ENCODE measurements at regions not wholly inside any gene's neighbourhood (a gene's known extent, or its start where the extent isn't known, plus 50 kb on each side); places are given as distances from the start of the nearest gene placed in this dataset.
"Not testable (repeated sequence)": the region's sequence is repeated elsewhere in the genome, so short reads cannot be mapped to it uniquely, and the experiment has no call there.

DNA sequence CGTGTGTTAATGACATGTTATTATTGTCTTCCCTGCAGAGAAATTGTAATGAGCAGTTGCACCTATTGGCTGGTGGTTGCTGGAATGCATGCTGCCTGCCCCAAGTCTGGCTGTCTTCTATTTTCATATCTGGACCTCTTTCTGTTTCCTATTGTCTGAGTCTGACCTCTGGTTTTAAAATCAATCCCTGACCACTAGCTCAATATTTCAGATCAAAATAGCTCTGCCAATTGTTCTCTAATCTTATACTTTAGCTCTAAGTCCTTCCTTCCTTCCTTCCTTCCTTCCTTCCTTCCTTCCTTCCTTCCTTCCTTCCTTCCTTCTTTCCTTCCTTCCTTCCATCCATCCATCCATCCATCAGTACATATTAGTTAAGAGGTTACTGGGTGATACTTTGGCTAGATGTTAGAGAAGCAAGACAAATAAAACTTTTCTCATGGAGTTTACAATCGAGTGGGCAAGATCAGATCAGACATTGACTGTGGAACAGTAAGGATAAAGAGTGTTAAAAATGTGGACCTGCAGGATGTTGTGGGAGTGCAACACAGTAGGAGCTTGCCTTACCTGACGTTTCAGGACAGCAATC lies 417.1 kb downstream of the SOCS6 start:
- Histone ChIP-seq H3K4me3 (ENCODE audit: low read depth, low read length) (no peak overlapping the region), H3K27me3 (replicated peaks) (no peaks in the 10 kb centered on the region), H3K36me3 (replicated peaks) (no peaks in the 10 kb centered on the region), H3K27ac (no peak overlapping the region)
- TF ChIP-seq, protein P1, sequence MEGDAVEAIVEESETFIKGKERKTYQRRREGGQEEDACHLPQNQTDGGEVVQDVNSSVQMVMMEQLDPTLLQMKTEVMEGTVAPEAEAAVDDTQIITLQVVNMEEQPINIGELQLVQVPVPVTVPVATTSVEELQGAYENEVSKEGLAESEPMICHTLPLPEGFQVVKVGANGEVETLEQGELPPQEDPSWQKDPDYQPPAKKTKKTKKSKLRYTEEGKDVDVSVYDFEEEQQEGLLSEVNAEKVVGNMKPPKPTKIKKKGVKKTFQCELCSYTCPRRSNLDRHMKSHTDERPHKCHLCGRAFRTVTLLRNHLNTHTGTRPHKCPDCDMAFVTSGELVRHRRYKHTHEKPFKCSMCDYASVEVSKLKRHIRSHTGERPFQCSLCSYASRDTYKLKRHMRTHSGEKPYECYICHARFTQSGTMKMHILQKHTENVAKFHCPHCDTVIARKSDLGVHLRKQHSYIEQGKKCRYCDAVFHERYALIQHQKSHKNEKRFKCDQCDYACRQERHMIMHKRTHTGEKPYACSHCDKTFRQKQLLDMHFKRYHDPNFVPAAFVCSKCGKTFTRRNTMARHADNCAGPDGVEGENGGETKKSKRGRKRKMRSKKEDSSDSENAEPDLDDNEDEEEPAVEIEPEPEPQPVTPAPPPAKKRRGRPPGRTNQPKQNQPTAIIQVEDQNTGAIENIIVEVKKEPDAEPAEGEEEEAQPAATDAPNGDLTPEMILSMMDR (IDR thresholded peaks at IDR 0.05; ENCODE audit: low read depth, low read length, missing control alignments) = no peak
- DNase-seq = no peak
- in situ Hi-C loops (cut with HindIII; ENCODE audit: low pct_ligation_motif_present, low sequenced_read_pairs) = no loop called here

DNA sequence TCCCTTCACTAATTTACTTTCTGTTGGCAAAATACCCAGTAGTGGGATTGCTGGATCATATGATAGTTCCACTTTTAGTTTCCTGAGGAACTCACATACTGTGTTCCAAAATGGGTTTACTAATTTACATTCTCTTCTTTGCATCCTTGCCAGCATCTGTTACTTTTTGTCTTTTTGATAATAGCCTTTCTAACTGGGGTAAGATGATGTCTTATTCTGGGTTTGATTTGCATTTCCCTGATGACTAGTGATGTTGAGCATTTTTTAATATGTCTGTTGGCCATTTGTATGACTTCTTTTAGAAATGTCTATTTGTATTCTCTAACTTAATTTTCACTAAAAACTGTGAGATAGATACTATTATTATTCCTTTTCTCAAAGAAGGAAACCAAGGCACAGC lies 411.7 kb downstream of the SOCS6 start:
- in situ Hi-C loops (cut with HindIII; ENCODE audit: low pct_ligation_motif_present, low sequenced_read_pairs) = no loop called here
- Histone ChIP-seq H3K36me3 (replicated peaks) (no peaks in the 10 kb centered on the region), H3K27me3 (replicated peaks) (no peaks in the 10 kb centered on the region), H3K4me3 (ENCODE audit: low read depth, low read length) (no peak overlapping the region), H3K27ac (no peak overlapping the region)
- no peak for DNase-seq
- TF ChIP-seq, protein P1 (IDR thresholded peaks at IDR 0.05; ENCODE audit: low read depth, low read length, missing control alignments) = no peak

DNA sequence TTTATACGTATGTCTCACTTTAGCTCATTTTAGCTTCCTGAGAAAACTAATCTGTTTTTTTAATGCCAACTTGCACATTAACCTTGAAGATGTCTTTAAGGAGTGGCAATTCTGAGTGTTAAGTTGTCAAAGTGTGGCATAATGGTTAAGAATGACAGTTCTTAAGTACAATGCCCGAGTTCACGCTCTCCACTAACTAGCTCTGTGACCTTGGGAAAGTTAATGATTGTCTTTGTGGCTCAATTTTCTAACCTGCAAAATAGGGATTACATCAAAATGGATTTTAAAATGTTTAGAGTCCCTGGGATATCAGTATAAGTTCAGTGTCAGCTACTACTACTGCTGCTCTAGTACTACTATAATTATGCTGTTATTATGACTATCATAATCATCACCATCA lies 409.7 kb downstream of the SOCS6 start:
- Histone ChIP-seq H3K4me3 (ENCODE audit: low read depth, low read length) (no peak overlapping the region), H3K36me3 (replicated peaks) (no peaks in the 10 kb centered on the region), H3K27ac (no peak overlapping the region), H3K27me3 (replicated peaks) (no peaks in the 10 kb centered on the region)
- DNase-seq = no peak
- in situ Hi-C loops (cut with HindIII; ENCODE audit: low pct_ligation_motif_present, low sequenced_read_pairs) = no loop called here
- TF ChIP-seq, protein P1 (IDR thresholded peaks at IDR 0.05; ENCODE audit: low read depth, low read length, missing control alignments) = no peak

DNA sequence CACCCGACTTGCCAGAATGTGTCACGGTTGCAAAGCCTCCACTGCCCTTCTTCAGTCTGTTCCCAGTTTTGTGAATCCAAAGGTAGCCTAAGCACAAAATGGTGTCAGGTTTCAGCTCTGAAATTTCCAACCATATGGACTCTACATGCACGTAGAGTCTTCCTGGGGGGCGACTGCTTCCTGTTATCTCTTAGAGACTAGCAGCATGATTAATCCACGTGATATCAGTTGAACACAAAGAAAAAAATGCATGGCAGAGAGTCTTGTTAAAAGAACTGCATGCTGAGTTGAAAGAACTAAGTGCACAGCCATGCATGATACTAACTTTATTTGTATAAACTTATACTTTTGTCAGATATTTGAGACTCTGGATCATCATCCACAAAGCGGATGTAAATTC lies 404.4 kb downstream of the SOCS6 start:
- H3K27ac ChIP-seq = no peak overlapping the region
- peak; percentile 22 for DNase-seq
- H3K27me3 ChIP-seq (replicated peaks) = no peaks in the 10 kb centered on the region
- TF ChIP-seq, protein P1 (IDR thresholded peaks at IDR 0.05; ENCODE audit: low read depth, low read length, missing control alignments) = no peak
- in situ Hi-C loops (cut with HindIII; ENCODE audit: low pct_ligation_motif_present, low sequenced_read_pairs) = no loop called here
- no peaks in the 10 kb centered on the region for H3K36me3 ChIP-seq (replicated peaks)
- no peak overlapping the region for H3K4me3 ChIP-seq (ENCODE audit: low read depth, low read length)

DNA sequence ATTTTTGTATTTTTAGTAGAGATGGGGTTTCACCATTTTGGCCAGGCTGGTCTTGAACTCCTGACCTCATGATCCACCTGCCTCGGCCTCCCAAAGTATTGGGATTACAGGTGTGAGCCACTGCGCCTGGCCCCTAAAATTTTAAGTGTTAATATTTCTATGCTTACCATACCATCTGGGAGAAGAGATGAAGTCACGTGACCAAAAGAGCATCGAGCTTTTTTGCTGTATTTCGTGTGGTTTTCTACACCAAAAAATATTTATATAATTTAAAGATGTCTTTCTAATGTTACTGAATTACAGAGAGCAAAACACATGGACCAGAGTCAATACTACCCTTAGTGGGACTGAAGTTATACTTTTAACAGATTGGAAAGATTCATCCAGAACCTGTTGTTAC lies 400.9 kb downstream of the SOCS6 start:
- DNase-seq; H3K27ac ChIP-seq; H3K36me3 ChIP-seq (replicated peaks); H3K27me3 ChIP-seq (replicated peaks); in situ Hi-C loops (cut with HindIII; ENCODE audit: low pct_ligation_motif_present, low sequenced_read_pairs); H3K4me3 ChIP-seq (ENCODE audit: low read depth, low read length): not testable (repeated sequence)

DNA sequence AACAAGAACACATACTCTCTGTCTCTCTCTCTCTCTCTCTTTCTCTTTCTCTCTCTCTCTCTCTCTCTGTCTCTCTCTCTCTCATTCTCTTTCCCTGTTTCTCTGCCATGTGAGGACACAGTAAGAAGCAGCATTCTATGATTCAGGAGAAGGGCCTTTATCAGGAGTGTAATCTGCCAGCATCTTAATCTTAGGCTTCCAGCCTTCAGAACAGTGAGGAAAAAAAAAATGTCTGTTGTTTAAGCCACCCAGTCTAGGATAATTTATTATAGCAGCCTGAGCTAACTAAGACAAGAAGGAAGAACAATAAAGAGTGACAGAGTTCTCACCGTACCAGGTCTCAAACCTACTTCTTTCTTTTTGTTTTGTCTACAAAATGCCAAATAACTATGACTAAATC lies 399.4 kb downstream of the SOCS6 start:
- Histone ChIP-seq H3K27me3 (replicated peaks) (no peaks in the 10 kb centered on the region), H3K27ac (no peak overlapping the region), H3K36me3 (replicated peaks) (no peaks in the 10 kb centered on the region), H3K4me3 (ENCODE audit: low read depth, low read length) (no peak overlapping the region)
- DNase-seq = no peak
- in situ Hi-C loops (cut with HindIII; ENCODE audit: low pct_ligation_motif_present, low sequenced_read_pairs) = no loop called here
- TF ChIP-seq, protein P1 (IDR thresholded peaks at IDR 0.05; ENCODE audit: low read depth, low read length, missing control alignments) = no peak

Measured in brain microvascular endothelial cell (primary cell).